ENCODE measurements at regions not wholly inside any gene's neighbourhood (a gene's known extent, or its start where the extent isn't known, plus 50 kb on each side); places are given as distances from the start of the nearest gene placed in this dataset.

DNA sequence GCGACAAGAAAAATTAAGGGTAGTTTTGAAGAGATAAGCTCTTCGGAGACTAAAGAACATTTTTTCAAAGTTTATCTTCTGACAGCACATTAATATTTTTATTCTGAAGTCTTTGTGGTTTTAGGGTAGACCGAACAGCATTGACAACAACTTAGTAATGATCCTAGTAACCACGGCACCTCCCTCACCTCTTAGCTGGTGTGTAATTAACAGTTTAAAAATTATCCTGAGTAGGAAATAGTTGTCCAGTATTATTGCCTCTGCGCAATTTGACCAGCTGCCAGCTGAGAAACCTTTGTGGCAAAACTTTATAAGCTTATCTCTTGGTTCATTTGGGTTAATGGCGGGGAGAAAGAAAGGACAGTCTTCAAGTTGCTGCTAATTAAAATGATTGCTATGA, 213.6 kb downstream of the CBLL2 start:
- Histone ChIP-seq H3K4me3 (ENCODE audit: low read depth, low read length) (no peak overlapping the region), H3K9me3 (no peaks in the 10 kb centered on the region), H3K27me3 (replicated peaks; ENCODE audit: control insufficient read depth, insufficient read depth, low read length) (no peaks in the 10 kb centered on the region), H3K36me3 (ENCODE audit: control insufficient read depth, insufficient read depth, low read length) (no peaks in the 10 kb centered on the region), H3K4me1 (no peaks in the 10 kb centered on the region)
- BruUV-seq (replicated peaks) = no TSS peak
- no peak for DNase-seq
- no peak for TF ChIP-seq CTCF (IDR thresholded peaks at IDR 0.05; ENCODE audit: insufficient read depth in 1 of 2, low read depth in 1 of 2, low read length in 1 of 2, severe bottlenecking in 1 of 2, unreplicated experiment in 1 of 2)
- no peak overlapping the region for H3K4me3 Mint-ChIP-seq (ENCODE audit: unreplicated experiment)
- no peaks in the 10 kb centered on the region for H3K27me3 Mint-ChIP-seq (ENCODE audit: insufficient read depth, unreplicated experiment)
- POLR2A ChIA-PET = no interaction called here
- H3K9me3 Mint-ChIP-seq (ENCODE audit: unreplicated experiment) = no peaks in the 10 kb centered on the region
- intact Hi-C loops (cut with micrococcal nuclease; ENCODE audit: unreplicated experiment) = no loop called here
- H3K36me3 Mint-ChIP-seq (ENCODE audit: insufficient read depth, unreplicated experiment) = no peaks in the 10 kb centered on the region
- no peaks in the 10 kb centered on the region for H3K4me1 Mint-ChIP-seq (ENCODE audit: low read depth, unreplicated experiment)
- CTCF ChIA-PET = no interaction called here
- no peak overlapping the region for H3K27ac Mint-ChIP-seq (ENCODE audit: unreplicated experiment)

DNA sequence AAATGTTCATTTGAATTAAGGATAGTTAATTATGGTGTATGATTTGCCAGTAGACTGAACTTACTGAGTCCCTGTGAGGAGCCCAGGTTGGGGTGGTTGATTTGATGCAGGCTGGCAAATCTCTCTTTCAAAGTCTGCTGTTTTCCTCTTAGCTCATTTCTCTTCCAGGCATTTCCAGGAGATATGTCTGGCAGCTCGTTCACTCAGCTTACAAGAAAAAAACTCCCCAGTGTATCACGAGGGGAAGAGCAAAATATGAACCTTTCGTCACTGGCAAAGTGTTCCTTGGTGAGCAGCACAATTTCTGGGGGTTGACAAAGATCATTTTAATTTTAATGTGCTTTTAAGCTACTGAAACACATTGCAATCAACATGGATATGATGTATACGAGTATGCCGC, 244.2 kb downstream of the CBLL2 start:
- POLR2A ChIA-PET = no interaction called here
- Mint-ChIP-seq H3K4me3 (ENCODE audit: unreplicated experiment) (no peak overlapping the region), H3K4me1 (ENCODE audit: low read depth, unreplicated experiment) (no peaks in the 10 kb centered on the region), H3K27ac (ENCODE audit: unreplicated experiment) (no peak overlapping the region), H3K9me3 (ENCODE audit: unreplicated experiment) (no peaks in the 10 kb centered on the region), H3K27me3 (ENCODE audit: insufficient read depth, unreplicated experiment) (peaks cover 7% of the 10 kb centered on the region), H3K36me3 (ENCODE audit: insufficient read depth, unreplicated experiment) (no peaks in the 10 kb centered on the region)
- DNase-seq = no peak
- CTCF ChIA-PET = no interaction called here
- no peak for TF ChIP-seq CTCF (IDR thresholded peaks at IDR 0.05; ENCODE audit: insufficient read depth in 1 of 2, low read depth in 1 of 2, low read length in 1 of 2, severe bottlenecking in 1 of 2, unreplicated experiment in 1 of 2)
- Histone ChIP-seq H3K4me3 (ENCODE audit: low read depth, low read length) (no peak overlapping the region), H3K36me3 (ENCODE audit: control insufficient read depth, insufficient read depth, low read length) (no peaks in the 10 kb centered on the region), H3K9me3 (no peaks in the 10 kb centered on the region), H3K27me3 (replicated peaks; ENCODE audit: control insufficient read depth, insufficient read depth, low read length) (no peaks in the 10 kb centered on the region), H3K4me1 (no peaks in the 10 kb centered on the region)
- intact Hi-C loops (cut with micrococcal nuclease; ENCODE audit: unreplicated experiment) = no loop called here
- BruUV-seq (replicated peaks) = no TSS peak

DNA sequence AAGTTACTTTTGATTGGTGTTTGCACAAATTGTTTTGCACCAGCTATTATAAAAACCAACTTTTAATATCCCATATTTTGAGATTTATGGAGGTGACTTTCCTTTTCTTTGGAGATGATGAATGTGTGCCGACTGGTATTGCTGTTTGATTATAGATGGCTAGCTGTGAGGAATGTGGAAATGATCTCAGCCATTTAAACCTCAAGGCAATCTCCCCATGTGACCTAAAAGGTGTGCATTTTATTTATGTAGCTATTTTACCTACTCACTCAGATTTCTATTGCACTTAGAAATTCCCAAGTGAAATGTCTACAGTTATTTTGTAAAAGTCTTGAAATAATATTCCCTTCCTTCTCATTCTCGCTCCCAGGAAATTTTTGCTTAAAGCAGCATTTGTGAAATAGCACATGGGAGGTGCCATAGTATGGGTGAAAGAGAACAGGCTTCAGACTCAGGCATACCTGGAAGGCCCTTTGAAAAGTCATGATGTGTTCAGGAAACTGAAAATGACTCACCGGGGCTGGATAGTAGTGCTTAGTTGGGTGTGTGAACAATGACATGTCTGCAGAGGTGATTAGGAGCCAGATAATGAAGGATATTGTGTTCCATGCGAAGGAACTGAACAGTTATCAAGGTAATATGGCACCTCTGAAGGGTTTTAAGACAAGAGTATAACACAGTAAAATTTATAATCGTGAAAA, 247.6 kb downstream of the CBLL2 start:
- ChIA-PET CTCF (no interaction called here), POLR2A (no interaction called here)
- BruUV-seq (replicated peaks) = no TSS peak
- Mint-ChIP-seq H3K9me3 (ENCODE audit: unreplicated experiment) (no peaks in the 10 kb centered on the region), H3K4me3 (ENCODE audit: unreplicated experiment) (no peak overlapping the region), H3K27me3 (ENCODE audit: insufficient read depth, unreplicated experiment) (peaks cover 7% of the 10 kb centered on the region), H3K27ac (ENCODE audit: unreplicated experiment) (no peak overlapping the region), H3K36me3 (ENCODE audit: insufficient read depth, unreplicated experiment) (no peaks in the 10 kb centered on the region), H3K4me1 (ENCODE audit: low read depth, unreplicated experiment) (no peaks in the 10 kb centered on the region)
- no peak for TF ChIP-seq CTCF (IDR thresholded peaks at IDR 0.05; ENCODE audit: insufficient read depth in 1 of 2, low read depth in 1 of 2, low read length in 1 of 2, severe bottlenecking in 1 of 2, unreplicated experiment in 1 of 2)
- H3K4me1 ChIP-seq = no peaks in the 10 kb centered on the region
- no peaks in the 10 kb centered on the region for H3K27me3 ChIP-seq (replicated peaks; ENCODE audit: control insufficient read depth, insufficient read depth, low read length)
- no peak overlapping the region for H3K4me3 ChIP-seq (ENCODE audit: low read depth, low read length)
- H3K9me3 ChIP-seq = no peaks in the 10 kb centered on the region
- intact Hi-C loops (cut with micrococcal nuclease; ENCODE audit: unreplicated experiment) = no loop called here
- DNase-seq = no peak
- H3K36me3 ChIP-seq (ENCODE audit: control insufficient read depth, insufficient read depth, low read length) = no peaks in the 10 kb centered on the region

Measured in Caco-2 (cell line).